DOHH2 (cell line): ENCODE measurements at regions not wholly inside any gene's neighbourhood (a gene's known extent, or its start where the extent isn't known, plus 50 kb on each side); places are given as distances from the start of the nearest gene placed in this dataset.

Source experiments
- EZH2phosphoT487 ChIP-seq: fragments of 200-600 bp; sonication (generic); IDR thresholded peaks from 2 replicates; pipeline ENCODE4 v1.6.1; 2017; ENCODE audit warnings: borderline replicate concordance, mild to moderate bottlenecking, antibody characterized with exemption, low read length, moderate library complexity, mixed read lengths
- TF ChIP-seq, protein P1 (sequence below): fragments of 200-600 bp; sonication (generic); IDR thresholded peaks from one replicate; pipeline ENCODE4 v1.5.1; 2014; ENCODE audit warnings: antibody characterized with exemption, mild to moderate bottlenecking, low read depth, low read length; ENCODE audit not compliant: poor library complexity, severe bottlenecking

DNA sequence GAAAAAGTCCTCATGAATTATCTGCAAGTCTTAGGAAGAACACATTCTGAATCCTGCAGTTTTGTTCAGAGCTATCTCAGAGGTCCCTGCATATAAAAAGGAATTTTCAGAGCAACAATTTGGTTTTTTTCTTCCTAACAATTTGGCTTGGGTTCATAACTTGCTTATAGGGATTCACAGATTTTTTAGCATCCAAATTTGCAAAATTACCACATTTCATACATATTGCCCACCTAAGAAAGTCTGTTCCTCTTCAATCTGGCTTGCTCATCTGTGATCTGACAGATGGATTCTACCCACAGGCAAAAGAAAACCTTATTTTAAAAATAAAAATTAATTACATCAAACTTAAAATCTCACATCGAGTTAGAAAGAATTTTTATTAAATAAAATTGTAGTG, 714.4 kb upstream of the NCAM2 start:
- TF ChIP-seq, protein P1, sequence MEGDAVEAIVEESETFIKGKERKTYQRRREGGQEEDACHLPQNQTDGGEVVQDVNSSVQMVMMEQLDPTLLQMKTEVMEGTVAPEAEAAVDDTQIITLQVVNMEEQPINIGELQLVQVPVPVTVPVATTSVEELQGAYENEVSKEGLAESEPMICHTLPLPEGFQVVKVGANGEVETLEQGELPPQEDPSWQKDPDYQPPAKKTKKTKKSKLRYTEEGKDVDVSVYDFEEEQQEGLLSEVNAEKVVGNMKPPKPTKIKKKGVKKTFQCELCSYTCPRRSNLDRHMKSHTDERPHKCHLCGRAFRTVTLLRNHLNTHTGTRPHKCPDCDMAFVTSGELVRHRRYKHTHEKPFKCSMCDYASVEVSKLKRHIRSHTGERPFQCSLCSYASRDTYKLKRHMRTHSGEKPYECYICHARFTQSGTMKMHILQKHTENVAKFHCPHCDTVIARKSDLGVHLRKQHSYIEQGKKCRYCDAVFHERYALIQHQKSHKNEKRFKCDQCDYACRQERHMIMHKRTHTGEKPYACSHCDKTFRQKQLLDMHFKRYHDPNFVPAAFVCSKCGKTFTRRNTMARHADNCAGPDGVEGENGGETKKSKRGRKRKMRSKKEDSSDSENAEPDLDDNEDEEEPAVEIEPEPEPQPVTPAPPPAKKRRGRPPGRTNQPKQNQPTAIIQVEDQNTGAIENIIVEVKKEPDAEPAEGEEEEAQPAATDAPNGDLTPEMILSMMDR, result no peak
- TF ChIP-seq EZH2phosphoT487, result no peak
